Stimulated activated CD8-positive, alpha-beta memory T cell treated with anti-CD3 and anti-CD28 coated beads, Interleukin-15, amount 100 ng/mL, for 1 hour (primary cell): ENCODE measurements at regions not wholly inside any gene's neighbourhood (a gene's known extent, or its start where the extent isn't known, plus 50 kb on each side); places are given as distances from the start of the nearest gene placed in this dataset.

ENCODE experiments used
- DNase-seq: peaks from one replicate; pipeline ENCODE4 v3.0.0-alpha.2; 2020; ENCODE audit warnings: low read depth

GRCh38 chr15:85976986-85977385 lies 102.7 kb upstream of the AGBL1 start:
- no peak for DNase-seq

GRCh38 chr15:85977586-85977985 lies 102.1 kb upstream of the AGBL1 start:
- DNase-seq = no peak

- DNase-seq = no peak
Measured at GRCh38 chr15:85979929-85980328, 99.7 kb upstream of the AGBL1 start.

GRCh38 chr15:85980946-85981345 lies 98.7 kb upstream of the AGBL1 start:
- no peak for DNase-seq

- DNase-seq = no peak
Measured at GRCh38 chr15:85984241-85984640, 95.4 kb upstream of the AGBL1 start.

- no peak for DNase-seq
Measured at GRCh38 chr15:85986116-85986515, 93.6 kb upstream of the AGBL1 start.

GRCh38 chr15:85986741-85987140 lies 92.9 kb upstream of the AGBL1 start:
- DNase-seq = no peak

GRCh38 chr15:85988741-85989140 lies 90.9 kb upstream of the AGBL1 start:
- no peak for DNase-seq

GRCh38 chr15:85992224-85992623 lies 87.4 kb upstream of the AGBL1 start:
- no peak for DNase-seq

- no peak for DNase-seq
Measured at GRCh38 chr15:85993116-85993515, 86.6 kb upstream of the AGBL1 start.

GRCh38 chr15:85997618-85998017 lies 82.1 kb upstream of the AGBL1 start:
- DNase-seq = no peak

- no peak for DNase-seq
Measured at GRCh38 chr15:85999658-86000057, 80.0 kb upstream of the AGBL1 start.

GRCh38 chr15:86001200-86001599 lies 78.5 kb upstream of the AGBL1 start:
- DNase-seq = no peak

- no peak for DNase-seq
Measured at GRCh38 chr15:86002444-86002843, 77.2 kb upstream of the AGBL1 start.

GRCh38 chr15:86004061-86004460 lies 75.6 kb upstream of the AGBL1 start:
- DNase-seq = no peak

- DNase-seq = no peak
Measured at GRCh38 chr15:86006546-86006945, 73.1 kb upstream of the AGBL1 start.

- DNase-seq = no peak
Measured at GRCh38 chr15:86009727-86010126, 69.9 kb upstream of the AGBL1 start.

GRCh38 chr15:86010398-86010797 lies 69.3 kb upstream of the AGBL1 start:
- no peak for DNase-seq

GRCh38 chr15:86010891-86011290 lies 68.8 kb upstream of the AGBL1 start:
- DNase-seq = no peak

- DNase-seq = no peak
Measured at GRCh38 chr15:86014016-86014415, 65.7 kb upstream of the AGBL1 start.

GRCh38 chr15:86016750-86017149 lies 62.9 kb upstream of the AGBL1 start:
- no peak for DNase-seq

- no peak for DNase-seq
Measured at GRCh38 chr15:86018679-86019078, 61.0 kb upstream of the AGBL1 start.

- no peak for DNase-seq
Measured at GRCh38 chr15:86021281-86022264, 58.1 kb upstream of the AGBL1 start.

GRCh38 chr15:86028961-86029360 lies 50.7 kb upstream of the AGBL1 start:
- DNase-seq = no peak
